H7 (cell line): ENCODE measurements at regions not wholly inside any gene's neighbourhood (a gene's known extent, or its start where the extent isn't known, plus 50 kb on each side); places are given as distances from the start of the nearest gene placed in this dataset.
"Not testable (repeated sequence)": the region's sequence is repeated elsewhere in the genome, so short reads cannot be mapped to it uniquely, and the experiment has no call there.

Experiments used
- DNase-seq: peaks from one replicate; pipeline ENCODE4 v3.0.0; 2012
- H3K27me3 ChIP-seq: 2 replicates; pipeline ENCODE4 v1.6.0; 2011; ENCODE audit warnings: mild to moderate bottlenecking, low read length; ENCODE audit not compliant: control insufficient read depth, insufficient read depth
- H3K36me3 ChIP-seq: replicated peaks from 2 replicates; pipeline ENCODE4 v1.5.1; 2011; ENCODE audit warnings: low read length; ENCODE audit not compliant: control insufficient read depth, insufficient read depth
- H3K4me3 ChIP-seq: 2 replicates; pipeline ENCODE4 v1.5.1; 2011; ENCODE audit warnings: low read depth, mild to moderate bottlenecking, control low read depth, low read length, moderate library complexity; ENCODE audit not compliant: insufficient read depth

DNA sequence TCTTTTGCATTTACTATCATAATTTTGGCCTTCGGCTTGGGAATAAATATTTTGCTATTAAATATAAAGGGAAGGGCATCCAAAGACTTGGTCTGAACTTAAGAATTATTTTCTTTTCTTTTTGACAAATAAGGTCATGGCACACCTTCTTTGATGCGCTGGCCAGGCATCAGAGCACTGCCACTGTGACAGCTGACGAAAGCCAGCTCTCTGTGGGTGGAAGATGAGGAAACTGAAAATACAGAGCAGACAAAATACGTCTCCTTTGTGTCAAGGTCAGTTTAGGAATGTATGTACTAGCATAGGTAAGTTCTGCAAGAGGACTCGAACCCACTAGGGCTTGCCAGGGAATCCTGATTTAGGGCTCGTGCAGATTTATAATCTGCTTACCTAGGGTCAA lies 155.9 kb upstream of the MEIS1 start:
- no peak for DNase-seq
- no peaks in the 10 kb centered on the region for H3K27me3 ChIP-seq
- H3K36me3 ChIP-seq = no peaks in the 10 kb centered on the region; the same call in 1 of the 2 replicates
- no peak overlapping the region for H3K4me3 ChIP-seq

GRCh38 chr2:66275984-66276383 lies 158.9 kb upstream of the MEIS1 start:
- no peak for DNase-seq
- H3K36me3 ChIP-seq = no peaks in the 10 kb centered on the region; the same call in 1 of the 2 replicates
- H3K4me3 ChIP-seq = no peak overlapping the region
- H3K27me3 ChIP-seq = no peaks in the 10 kb centered on the region

GRCh38 chr2:66273933-66274490 lies 160.9 kb upstream of the MEIS1 start:
- no peak overlapping the region for H3K4me3 ChIP-seq
- DNase-seq = no peak
- H3K27me3 ChIP-seq = no peaks in the 10 kb centered on the region
- H3K36me3 ChIP-seq = no peaks in the 10 kb centered on the region; the same call in 1 of the 2 replicates

DNA sequence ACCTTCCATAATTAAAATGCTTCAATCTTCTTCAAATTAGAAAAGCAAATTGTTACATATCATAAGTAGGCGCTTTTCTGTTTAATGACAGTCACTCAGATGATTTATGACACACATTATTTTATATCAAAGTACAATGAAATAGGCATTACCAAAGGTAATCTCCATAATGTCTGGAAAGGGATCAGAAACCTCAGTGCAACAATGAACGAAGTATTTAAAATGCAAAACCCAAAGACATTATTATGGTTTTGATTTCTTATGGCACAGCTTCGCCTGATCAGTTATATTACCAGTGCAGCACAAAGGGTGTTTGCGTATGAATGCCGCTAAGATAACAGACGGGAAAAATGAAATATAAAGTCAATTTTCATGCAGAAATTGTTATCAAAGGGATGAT lies 162.2 kb upstream of the MEIS1 start:
- H3K4me3 ChIP-seq = no peak overlapping the region
- DNase-seq = no peak
- H3K27me3 ChIP-seq = no peaks in the 10 kb centered on the region
- H3K36me3 ChIP-seq = no peaks in the 10 kb centered on the region; the same call in 1 of the 2 replicates

DNA sequence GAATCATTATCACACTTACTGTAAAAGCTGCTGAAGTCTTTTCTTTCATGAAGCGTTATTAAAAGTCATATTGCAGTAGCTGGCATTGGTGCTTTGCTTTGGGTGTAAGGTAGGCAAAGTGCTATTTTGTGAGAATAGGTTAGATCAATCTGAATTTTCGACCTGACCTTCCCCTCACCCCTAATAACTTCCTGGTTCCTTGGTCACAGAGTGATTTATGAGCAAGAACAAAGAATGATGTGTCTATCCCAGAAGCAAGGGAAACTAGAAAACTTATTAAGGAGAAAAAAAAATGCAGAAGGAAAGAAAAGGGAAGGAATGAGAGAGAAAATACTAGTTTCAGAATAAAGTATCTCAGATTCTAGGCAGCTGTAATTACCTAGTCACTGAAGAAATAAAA lies 163.1 kb upstream of the MEIS1 start:
- Histone ChIP-seq H3K36me3 (no peaks in the 10 kb centered on the region; the same call in 1 of the 2 replicates), H3K27me3 (no peaks in the 10 kb centered on the region), H3K4me3 (no peak overlapping the region)
- DNase-seq = no peak

DNA sequence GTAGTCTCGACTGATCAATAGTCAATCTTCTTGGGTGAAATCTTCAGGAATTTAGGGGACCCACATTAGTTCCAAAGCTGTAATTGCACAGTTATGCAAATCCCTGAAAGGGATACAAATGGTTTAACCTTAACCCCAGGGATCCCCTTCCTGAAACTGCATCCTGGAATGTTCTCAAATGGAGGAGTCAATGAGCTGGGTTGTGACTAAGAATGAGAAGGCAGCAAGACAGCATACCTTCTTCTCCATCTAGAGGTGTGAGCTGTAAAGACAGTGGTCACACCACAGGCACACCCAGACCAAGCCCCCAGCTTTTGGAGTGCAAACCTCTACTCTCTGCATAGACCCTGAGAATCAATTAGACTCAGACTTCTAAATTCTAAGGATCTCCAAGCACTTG lies 164.7 kb upstream of the MEIS1 start:
- no peak overlapping the region for H3K4me3 ChIP-seq
- no peaks in the 10 kb centered on the region for H3K27me3 ChIP-seq
- H3K36me3 ChIP-seq = no peaks in the 10 kb centered on the region
- DNase-seq = peak; percentile 25

- DNase-seq = no peak
- Histone ChIP-seq H3K27me3 (no peaks in the 10 kb centered on the region), H3K36me3 (no peaks in the 10 kb centered on the region; the same call in 1 of the 2 replicates), H3K4me3 (no peak overlapping the region)
Measured at GRCh38 chr2:66269166-66269565, 165.8 kb upstream of the MEIS1 start.

DNA sequence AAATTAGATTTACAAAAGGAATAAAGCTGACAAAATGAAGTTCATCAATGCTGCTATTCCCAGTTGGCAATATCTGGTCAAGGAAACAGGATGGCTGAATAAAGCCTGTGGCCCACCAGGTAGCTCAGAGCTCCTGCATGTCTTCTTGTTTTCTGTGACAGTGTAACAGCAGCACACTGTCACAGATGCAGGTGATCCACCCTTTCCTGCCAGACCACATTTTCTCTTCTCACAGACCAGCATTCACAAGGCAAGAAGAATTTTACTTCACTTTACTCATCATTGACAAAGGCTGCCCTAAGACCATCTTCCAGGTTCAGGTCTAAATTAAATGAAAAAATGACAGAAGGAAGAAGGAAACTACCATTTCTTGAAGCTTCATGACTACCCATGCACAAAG lies 166.2 kb upstream of the MEIS1 start:
- no peak overlapping the region for H3K4me3 ChIP-seq
- no peak for DNase-seq

DNA sequence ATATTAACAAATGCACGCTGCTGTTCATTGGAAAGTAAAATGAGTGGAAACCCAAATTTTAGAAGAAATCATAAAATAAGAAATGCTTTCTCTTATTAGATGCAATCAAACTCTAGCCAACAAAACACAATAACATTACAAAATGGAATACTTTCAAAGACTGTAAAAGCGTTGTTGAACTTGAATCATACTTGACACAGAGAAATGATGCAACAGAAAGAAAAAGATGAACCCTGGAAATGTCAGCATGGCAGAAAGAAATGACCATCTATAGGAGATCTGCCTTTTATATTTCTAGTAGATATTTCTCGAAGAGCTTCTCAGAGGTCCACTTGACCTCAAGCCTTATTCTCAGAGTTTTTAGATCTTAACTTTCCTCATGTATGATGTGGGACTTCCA lies 170.6 kb upstream of the MEIS1 start:
- no peak for DNase-seq
- Histone ChIP-seq H3K36me3 (no peaks in the 10 kb centered on the region; the same call in none of the 2 replicates), H3K27me3 (no peaks in the 10 kb centered on the region), H3K4me3 (no peak overlapping the region)

More for the DNA sequence above, 166.2 kb upstream of the MEIS1 start:
- Histone ChIP-seq H3K27me3 (no peaks in the 10 kb centered on the region), H3K36me3 (no peaks in the 10 kb centered on the region; the same call in 1 of the 2 replicates)

- no peaks in the 10 kb centered on the region for H3K27me3 ChIP-seq
- H3K4me3 ChIP-seq = no peak overlapping the region
- no peak for DNase-seq
- H3K36me3 ChIP-seq = no peaks in the 10 kb centered on the region; the same call in 1 of the 2 replicates
Measured at GRCh38 chr2:66255867-66256266, 179.1 kb upstream of the MEIS1 start.

- Histone ChIP-seq H3K27me3 (no peaks in the 10 kb centered on the region), H3K4me3 (no peak overlapping the region), H3K36me3 (peaks cover 3% of the 10 kb centered on the region)
- DNase-seq = no peak
Measured at GRCh38 chr2:66255136-66255535, 179.8 kb upstream of the MEIS1 start.

GRCh38 chr2:66253066-66253465 lies 181.9 kb upstream of the MEIS1 start:
- Histone ChIP-seq H3K4me3 (no peak overlapping the region), H3K36me3 (peaks cover 3% of the 10 kb centered on the region), H3K27me3 (no peaks in the 10 kb centered on the region)
- no peak for DNase-seq

GRCh38 chr2:66252109-66252508 lies 182.8 kb upstream of the MEIS1 start:
- H3K36me3 ChIP-seq = peaks cover 3% of the 10 kb centered on the region
- no peak for DNase-seq
- no peak overlapping the region for H3K4me3 ChIP-seq

DNA sequence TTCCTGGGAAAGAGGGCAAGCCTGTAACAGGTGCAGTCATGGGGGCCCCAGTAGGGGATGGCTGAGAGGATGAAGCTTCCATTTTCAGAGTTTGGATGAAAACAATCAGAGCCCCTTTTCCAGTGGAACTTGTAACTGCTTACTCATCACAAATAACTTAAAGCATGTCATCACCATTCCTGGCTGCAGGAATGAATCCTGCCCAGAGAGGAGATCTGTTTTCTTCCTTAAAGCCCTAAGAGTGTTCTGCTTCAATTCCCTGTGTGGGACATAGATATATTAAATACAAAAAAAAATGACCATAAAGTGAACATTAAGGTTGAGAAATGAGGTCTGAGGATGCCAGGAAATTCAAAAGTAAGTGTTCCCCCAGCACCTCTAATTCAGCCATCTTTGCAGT lies 183.4 kb upstream of the MEIS1 start:
- no peak for DNase-seq
- Histone ChIP-seq H3K36me3 (peaks cover 3% of the 10 kb centered on the region), H3K4me3 (no peak overlapping the region), H3K27me3 (no peaks in the 10 kb centered on the region)

More at GRCh38 chr2:66252109-66252508, 182.8 kb upstream of the MEIS1 start:
- no peaks in the 10 kb centered on the region for H3K27me3 ChIP-seq

- DNase-seq, H3K36me3 ChIP-seq, H3K27me3 ChIP-seq: not testable (repeated sequence)
- peak overlapping the region; percentile 10; the same call in 1 of the 2 replicates for H3K4me3 ChIP-seq
Measured at GRCh38 chr2:66249089-66249488, 185.8 kb upstream of the MEIS1 start.

DNA sequence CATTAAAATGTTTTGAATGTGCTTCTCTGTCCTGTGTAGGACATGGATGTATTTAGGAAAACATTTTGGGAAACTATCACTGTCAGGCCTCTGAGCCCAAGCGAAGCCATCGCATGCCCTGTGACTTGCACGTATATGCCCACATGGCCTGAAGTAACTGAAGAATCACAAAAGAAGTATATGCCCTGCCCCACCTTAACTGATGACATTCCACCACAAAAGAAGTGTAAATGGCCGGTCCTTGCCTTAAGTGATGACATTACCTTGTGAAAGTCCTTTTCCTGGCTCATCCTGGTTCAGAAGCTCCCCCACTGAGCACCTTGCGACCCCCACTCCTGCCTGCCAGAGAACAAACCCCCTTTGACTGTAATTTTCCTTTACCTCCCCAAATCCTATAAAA lies 191.1 kb upstream of the MEIS1 start:
- not testable (repeated sequence) for H3K4me3 ChIP-seq, H3K36me3 ChIP-seq, DNase-seq, H3K27me3 ChIP-seq
